NCI-H2196 treated with DMSO at 0.1 percent for 48 hours (cell line): ENCODE measurements at regions not wholly inside any gene's neighbourhood (a gene's known extent, or its start where the extent isn't known, plus 50 kb on each side); places are given as distances from the start of the nearest gene placed in this dataset.

Experiments
- DNase-seq: peaks from one replicate; lab custom pipeline; 2025; ENCODE audit not compliant: unreplicated experiment; lab: John Stamatoyannopoulos, UW

- no peak for DNase-seq
These were observed 290.5 kb downstream of the AJAP1 start for GRCh38 chr1:4944911-4945310.

- no peak for DNase-seq
These were observed 289.7 kb downstream of the AJAP1 start for GRCh38 chr1:4944072-4944471.

GRCh38 chr1:4939266-4939665 lies 284.9 kb downstream of the AJAP1 start:
- DNase-seq = no peak

GRCh38 chr1:4937876-4938534 lies 283.6 kb downstream of the AJAP1 start:
- no peak for DNase-seq

- no peak for DNase-seq
These were observed 281.4 kb downstream of the AJAP1 start for GRCh38 chr1:4935807-4936206.

- DNase-seq = no peak
These were observed 278.8 kb downstream of the AJAP1 start for GRCh38 chr1:4933232-4933631.

- DNase-seq = no peak
These were observed 278.1 kb downstream of the AJAP1 start for GRCh38 chr1:4932311-4933030.

GRCh38 chr1:4931486-4931885 lies 277.1 kb downstream of the AJAP1 start:
- no peak for DNase-seq

GRCh38 chr1:4928186-4928585 lies 273.8 kb downstream of the AJAP1 start:
- DNase-seq = no peak

- DNase-seq = no peak
These were observed 269.9 kb downstream of the AJAP1 start for GRCh38 chr1:4924356-4924755.

- no peak for DNase-seq
These were observed 262.2 kb downstream of the AJAP1 start for GRCh38 chr1:4916610-4917009.

GRCh38 chr1:4915154-4915553 lies 260.7 kb downstream of the AJAP1 start:
- DNase-seq = no peak

GRCh38 chr1:4908486-4908885 lies 254.1 kb downstream of the AJAP1 start:
- no peak for DNase-seq

- DNase-seq = no peak
These were observed 240.2 kb downstream of the AJAP1 start for GRCh38 chr1:4894566-4894965.

- no peak for DNase-seq
These were observed 226.2 kb downstream of the AJAP1 start for GRCh38 chr1:4880626-4881025.

- DNase-seq = no peak
These were observed 223.0 kb downstream of the AJAP1 start for GRCh38 chr1:4877426-4877825.

- DNase-seq = no peak
These were observed 217.0 kb downstream of the AJAP1 start for GRCh38 chr1:4871373-4871772.

GRCh38 chr1:4868521-4868920 lies 214.1 kb downstream of the AJAP1 start:
- no peak for DNase-seq

- no peak for DNase-seq
These were observed 202.0 kb downstream of the AJAP1 start for GRCh38 chr1:4856396-4856795.

GRCh38 chr1:4854367-4854766 lies 200.0 kb downstream of the AJAP1 start:
- DNase-seq = no peak

- no peak for DNase-seq
These were observed 199.5 kb downstream of the AJAP1 start for GRCh38 chr1:4853904-4854303.

GRCh38 chr1:4851385-4852065 lies 197.1 kb downstream of the AJAP1 start:
- DNase-seq = no peak
